WTC11 (cell line): ENCODE measurements at regions not wholly inside any gene's neighbourhood (a gene's known extent, or its start where the extent isn't known, plus 50 kb on each side); places are given as distances from the start of the nearest gene placed in this dataset.

Experiments
- ATAC-seq: fragments of 200-7000 bp; cut with Tn5 transposase; 2 replicates; pipeline ENCODE4 v1.10.0; 2021; ENCODE audit warnings: mild to moderate bottlenecking, moderate library complexity
- CTCF ChIA-PET: fragments of 300-600 bp; sonication (Branson Sonifier 250); formaldehyde crosslinking; loops from one replicate; lab custom pipeline; 2021; ENCODE audit warnings: antibody characterized with exemption; lab: Charles Lee
- POLR2A ChIA-PET: fragments of 350-600 bp; sonication (Branson Sonifier 250); formaldehyde crosslinking; loops from one replicate; lab custom pipeline; 2021; ENCODE audit warnings: antibody characterized with exemption; lab: Charles Lee
- DNase-seq: peaks from one replicate; pipeline ENCODE4 v3.0.0; 2021; ENCODE audit warnings: low spot score
- H3K27ac Mint-ChIP-seq: 2 replicates; pipeline ENCODE4 v1.8.0; 2021; ENCODE audit warnings: mixed read lengths
- H3K27me3 Mint-ChIP-seq: 2 replicates; pipeline ENCODE4 v1.8.0; 2021; ENCODE audit warnings: low read depth, mild to moderate bottlenecking, moderate library complexity, mixed read lengths
- H3K36me3 Mint-ChIP-seq: 2 replicates; pipeline ENCODE4 v1.8.0; 2021; ENCODE audit warnings: mixed read lengths
- H3K4me1 Mint-ChIP-seq: 2 replicates; pipeline ENCODE4 v1.8.0; 2022; ENCODE audit warnings: mixed read lengths
- H3K4me3 Mint-ChIP-seq: 2 replicates; pipeline ENCODE4 v1.8.0; 2021; ENCODE audit warnings: mild to moderate bottlenecking, moderate library complexity, mixed read lengths
- H3K9me3 Mint-ChIP-seq: 2 replicates; pipeline ENCODE4 v1.8.0; 2021; ENCODE audit warnings: mixed read lengths
- ATF3 ChIP-seq: sonication (generic); formaldehyde crosslinking; conservative IDR thresholded peaks from 2 replicates; pipeline ENCODE4 v1.8.1; 2022; ENCODE audit warnings: mild to moderate bottlenecking, missing genetic modification reagents
- ATF6 ChIP-seq: sonication (generic); formaldehyde crosslinking; IDR thresholded peaks from 2 replicates; pipeline ENCODE4 v1.8.1; 2023; ENCODE audit warnings: mild to moderate bottlenecking, missing genetic modification reagents
- E2F5 ChIP-seq: sonication (generic); formaldehyde crosslinking; IDR thresholded peaks from 2 replicates; pipeline ENCODE4 v1.8.1; 2022; ENCODE audit warnings: mild to moderate bottlenecking, moderate library complexity, missing genetic modification reagents
- ELF4 ChIP-seq: sonication (generic); formaldehyde crosslinking; IDR thresholded peaks from 2 replicates; pipeline ENCODE4 v1.8.1; 2022; ENCODE audit warnings: low read depth, mild to moderate bottlenecking, moderate library complexity, missing genetic modification reagents
- ERG ChIP-seq: fragments of 250-450 bp; sonication (Bioruptor Pico); IDR thresholded peaks from 2 replicates; pipeline ENCODE4 v1.8.0; 2021; ENCODE audit warnings: mild to moderate bottlenecking
- FOXJ3 ChIP-seq: sonication (generic); formaldehyde crosslinking; IDR thresholded peaks from 2 replicates; pipeline ENCODE4 v1.9.0; 2021; ENCODE audit warnings: missing genetic modification reagents, mild to moderate bottlenecking, borderline replicate concordance
- MAX ChIP-seq: sonication (generic); formaldehyde crosslinking; IDR thresholded peaks from 2 replicates; pipeline ENCODE4 v1.8.0; 2022; ENCODE audit warnings: mild to moderate bottlenecking, missing genetic modification reagents
- NFYB ChIP-seq: sonication (generic); formaldehyde crosslinking; conservative IDR thresholded peaks from 2 replicates; pipeline ENCODE4 v1.8.0; 2022; ENCODE audit warnings: low read depth, missing genetic modification reagents
- NR2C2 ChIP-seq: sonication (generic); formaldehyde crosslinking; IDR thresholded peaks from 2 replicates; pipeline ENCODE4 v1.8.0; 2022; ENCODE audit warnings: mild to moderate bottlenecking, missing genetic modification reagents
- OVOL2 ChIP-seq: fragments of 250-450 bp; sonication (Bioruptor Pico); IDR thresholded peaks from 2 replicates; pipeline ENCODE4 v1.9.0; 2021; ENCODE audit warnings: mild to moderate bottlenecking, borderline replicate concordance
- PRDM15 ChIP-seq: sonication (generic); formaldehyde crosslinking; IDR thresholded peaks from 2 replicates; pipeline ENCODE4 v1.8.0; 2022; ENCODE audit warnings: missing genetic modification reagents
- TCF7 ChIP-seq: sonication (generic); formaldehyde crosslinking; IDR thresholded peaks from 2 replicates; pipeline ENCODE4 v1.8.0; 2022; ENCODE audit warnings: mild to moderate bottlenecking, low read depth, missing genetic modification reagents, moderate library complexity
- ZBTB43 ChIP-seq: sonication (generic); formaldehyde crosslinking; IDR thresholded peaks from 2 replicates; pipeline ENCODE4 v1.8.1; 2023; ENCODE audit warnings: mild to moderate bottlenecking, missing genetic modification reagents
- ZNF219 ChIP-seq: sonication (generic); formaldehyde crosslinking; IDR thresholded peaks from 2 replicates; pipeline ENCODE4 v1.8.0; 2023; ENCODE audit warnings: missing genetic modification reagents, mild to moderate bottlenecking, borderline replicate concordance
- ZNF232 ChIP-seq: sonication (generic); formaldehyde crosslinking; IDR thresholded peaks from 2 replicates; pipeline ENCODE4 v1.8.0; 2022; ENCODE audit warnings: mild to moderate bottlenecking, missing genetic modification reagents
- ZNF317 ChIP-seq: sonication (generic); formaldehyde crosslinking; IDR thresholded peaks from 2 replicates; pipeline ENCODE4 v1.8.1; 2023; ENCODE audit warnings: low read depth, mild to moderate bottlenecking, moderate library complexity, missing genetic modification reagents, borderline replicate concordance
- ZNF416 ChIP-seq: fragments of 250-450 bp; sonication (Bioruptor Pico); IDR thresholded peaks from 2 replicates; pipeline ENCODE4 v1.9.0; 2021; ENCODE audit warnings: mild to moderate bottlenecking, inconsistent platforms
- ZNF423 ChIP-seq: fragments of 250-450 bp; sonication (Bioruptor Pico); IDR thresholded peaks from 2 replicates; pipeline ENCODE4 v2.1.2; 2022; ENCODE audit warnings: mild to moderate bottlenecking, moderate library complexity
- ZNF425 ChIP-seq: fragments of 250-450 bp; sonication (Bioruptor Pico); conservative IDR thresholded peaks from 2 replicates; pipeline ENCODE4 v1.9.0; 2021; ENCODE audit warnings: mild to moderate bottlenecking
- ZNF671 ChIP-seq: fragments of 250-450 bp; sonication (Bioruptor Pico); IDR thresholded peaks from 2 replicates; pipeline ENCODE4 v1.8.0; 2021; ENCODE audit warnings: mild to moderate bottlenecking

- Mint-ChIP-seq H3K36me3 (no peaks in the 10 kb centered on the region), H3K9me3 (peaks cover 14% of the 10 kb centered on the region), H3K4me1 (no peaks in the 10 kb centered on the region), H3K4me3 (no peak overlapping the region), H3K27me3 (peaks cover 2% of the 10 kb centered on the region; the same call in 1 of the 2 replicates), H3K27ac (no peak overlapping the region)
- no peak for ATAC-seq
- DNase-seq = no peak
- POLR2A ChIA-PET = no interaction called here
- TF ChIP-seq PRDM15 (CRISPR knock-in tag) (no peak), ZNF671 (no peak), E2F5 (CRISPR knock-in tag) (no peak), TCF7 (CRISPR knock-in tag) (no peak), MAX (no peak), ZNF423 (CRISPR knock-in tag) (no peak), NFYB (CRISPR knock-in tag) (no peak), ZNF425 (CRISPR knock-in tag) (no peak), ERG (no peak), ZNF416 (CRISPR knock-in tag) (no peak), NR2C2 (no peak), ZNF317 (CRISPR knock-in tag) (no peak), ZNF219 (CRISPR knock-in tag) (no peak)
- CTCF ChIA-PET = interaction anchor here (0.5 kb wide), 1 partner anchor 18 kb away, joined by 3 read pairs; no protein-coding TSS in a partner anchor
Measured at GRCh38 chr10:29886299-29886698, 173.1 kb downstream of the JCAD start.

GRCh38 chr10:29883231-29883630, 176.2 kb downstream of the JCAD start:
- ChIA-PET CTCF (no interaction called here), POLR2A (interaction anchor here (0.6 kb wide), 1 partner anchor 136 kb away, joined by 5 read pairs; no protein-coding TSS in a partner anchor)
- TF ChIP-seq OVOL2 (CRISPR knock-in tag) = no peak
- H3K27ac Mint-ChIP-seq = no peak overlapping the region
- peaks cover 14% of the 10 kb centered on the region for H3K9me3 Mint-ChIP-seq
- peaks cover 2% of the 10 kb centered on the region; the same call in 1 of the 2 replicates for H3K27me3 Mint-ChIP-seq
- H3K36me3 Mint-ChIP-seq = no peaks in the 10 kb centered on the region
- no peaks in the 10 kb centered on the region for H3K4me1 Mint-ChIP-seq
- no peak for DNase-seq
- ATAC-seq = no peak
- no peak overlapping the region for H3K4me3 Mint-ChIP-seq

GRCh38 chr10:29882766-29883165, 176.6 kb downstream of the JCAD start:
- ChIA-PET POLR2A (no interaction called here), CTCF (no interaction called here)
- ATAC-seq (no peak), DNase-seq (no peak)
- Mint-ChIP-seq H3K36me3 (no peaks in the 10 kb centered on the region), H3K4me1 (no peaks in the 10 kb centered on the region), H3K27ac (no peak overlapping the region), H3K4me3 (no peak overlapping the region), H3K27me3 (peaks cover 2% of the 10 kb centered on the region; the same call in 1 of the 2 replicates), H3K9me3 (peaks cover 13% of the 10 kb centered on the region)
- TF ChIP-seq ZNF219 (CRISPR knock-in tag) (no peak), ATF3 (CRISPR knock-in tag) (no peak), ZNF232 (CRISPR knock-in tag) (no peak), ZBTB43 (CRISPR knock-in tag) (no peak), ATF6 (CRISPR knock-in tag) (no peak), FOXJ3 (CRISPR knock-in tag) (no peak), ELF4 (CRISPR knock-in tag) (no peak)
